GM23338 (cell line): ENCODE measurements at regions not wholly inside any gene's neighbourhood (a gene's known extent, or its start where the extent isn't known, plus 50 kb on each side); places are given as distances from the start of the nearest gene placed in this dataset.

Experiments used
- ATAC-seq: fragments of 200-7000 bp; cut with Tn5 transposase; 3 replicates; pipeline ENCODE4 v1.9.1; 2020
- DNase-seq: peaks from one replicate; pipeline ENCODE4 v3.0.0-alpha.2; 2015; ENCODE audit warnings: low spot score
- H2AFZ ChIP-seq: fragments of 200-600 bp; sonication (generic); 2 replicates; pipeline ENCODE4 v1.8.0; 2016; ENCODE audit warnings: antibody characterized with exemption, mild to moderate bottlenecking, moderate library complexity
- H3F3A ChIP-seq: fragments of 200-600 bp; sonication (generic); replicated peaks from 2 replicates; pipeline ENCODE4 v1.8.0; 2017; ENCODE audit warnings: antibody characterized with exemption, mixed run types, low read depth
- H3K27ac ChIP-seq: fragments of 200-600 bp; sonication (generic); 2 replicates; pipeline ENCODE4 v1.6.1; 2016; ENCODE audit warnings: low read depth
- H3K27me3 ChIP-seq: fragments of 200-600 bp; sonication (generic); 2 replicates; pipeline ENCODE4 v1.8.0; 2016; ENCODE audit warnings: mild to moderate bottlenecking, mixed run types, moderate library complexity; ENCODE audit not compliant: insufficient read depth
- H3K36me3 ChIP-seq: fragments of 200-600 bp; sonication (generic); 2 replicates; pipeline ENCODE4 v1.8.0; 2016; ENCODE audit warnings: mild to moderate bottlenecking; ENCODE audit not compliant: insufficient read depth
- H3K4me1 ChIP-seq: fragments of 200-600 bp; sonication (generic); 2 replicates; pipeline ENCODE4 v1.8.0; 2016; ENCODE audit warnings: mild to moderate bottlenecking, moderate library complexity; ENCODE audit not compliant: insufficient read depth
- H3K4me2 ChIP-seq: fragments of 200-600 bp; sonication (generic); 2 replicates; pipeline ENCODE4 v1.7.1; 2017; ENCODE audit warnings: mixed run types
- H3K4me3 ChIP-seq: fragments of 200-600 bp; sonication (generic); 2 replicates; pipeline ENCODE4 v1.6.1; 2016; ENCODE audit warnings: mixed run types
- H3K79me2 ChIP-seq: fragments of 200-600 bp; sonication (generic); replicated peaks from 2 replicates; pipeline ENCODE4 v1.8.0; 2017; ENCODE audit warnings: mild to moderate bottlenecking; ENCODE audit not compliant: insufficient read depth
- H3K9me2 ChIP-seq: fragments of 200-600 bp; sonication (generic); 2 replicates; pipeline ENCODE4 v1.8.0; 2017; ENCODE audit not compliant: insufficient read depth
- H4K20me1 ChIP-seq: fragments of 200-600 bp; sonication (generic); replicated peaks from 2 replicates; pipeline ENCODE4 v1.8.0; 2017; ENCODE audit warnings: mild to moderate bottlenecking; ENCODE audit not compliant: insufficient read depth
- H3K27ac Mint-ChIP-seq: 2 replicates; pipeline ENCODE4 v1.8.0; 2020; ENCODE audit warnings: inconsistent platforms, mild to moderate bottlenecking, moderate library complexity, mixed read lengths
- H3K27me3 Mint-ChIP-seq: 3 replicates; pipeline ENCODE4 v1.8.0; 2022; ENCODE audit warnings: low read depth, mild to moderate bottlenecking, moderate library complexity, mixed read lengths, inconsistent platforms; ENCODE audit not compliant: insufficient read depth, poor library complexity
- H3K36me3 Mint-ChIP-seq: 3 replicates; pipeline ENCODE4 v1.8.0; 2021; ENCODE audit warnings: low read depth, mild to moderate bottlenecking, inconsistent platforms, moderate library complexity, mixed read lengths
- H3K4me1 Mint-ChIP-seq: 3 replicates; pipeline ENCODE4 v1.8.0; 2020; ENCODE audit warnings: mild to moderate bottlenecking, inconsistent platforms, mixed read lengths
- H3K4me3 Mint-ChIP-seq: 3 replicates; pipeline ENCODE4 v1.8.0; 2021; ENCODE audit warnings: moderate library complexity, mild to moderate bottlenecking, inconsistent platforms, mixed read lengths
- H3K9me3 Mint-ChIP-seq: 3 replicates; pipeline ENCODE4 v1.8.0; 2020; ENCODE audit warnings: moderate library complexity, mild to moderate bottlenecking, inconsistent platforms, mixed read lengths
- CREB1 ChIP-seq: fragments of 250-450 bp; sonication (Bioruptor Pico); IDR thresholded peaks from 2 replicates; pipeline ENCODE4 v1.5.0; 2020; ENCODE audit warnings: low read depth, mild to moderate bottlenecking, moderate library complexity
- CTCF ChIP-seq, 2 experiments: fragments of 200-600 bp in 1 of 2; sonication (generic) in 1 of 2; conservative IDR thresholded peaks; 2 replicates each; pipeline versions ENCODE4 v1.5.1 to v1.6.1; 2016 to 2017; ENCODE audit warnings: antibody characterized with exemption in 2 of 2, low read depth in 2 of 2, mild to moderate bottlenecking in 2 of 2, moderate library complexity in 1 of 2
- POLR2AphosphoS5 ChIP-seq: IDR thresholded peaks from 2 replicates; pipeline ENCODE4 v1.6.1; 2016; ENCODE audit warnings: antibody characterized with exemption, low read depth
- STAT1 ChIP-seq: IDR thresholded peaks from one replicate; pipeline ENCODE4 v1.6.1; 2016; ENCODE audit warnings: antibody characterized with exemption; ENCODE audit not compliant: unreplicated experiment
- ZNF331 ChIP-seq: fragments of 250-450 bp; sonication (Bioruptor Pico); IDR thresholded peaks from 2 replicates; pipeline ENCODE4 v1.5.0; 2020; ENCODE audit warnings: low read depth, mild to moderate bottlenecking, moderate library complexity
- TF ChIP-seq, protein P1 (sequence below): fragments of 250-450 bp; sonication (Bioruptor Pico); IDR thresholded peaks from 2 replicates; pipeline ENCODE4 v1.5.0; 2020; ENCODE audit warnings: mild to moderate bottlenecking, moderate library complexity

DNA sequence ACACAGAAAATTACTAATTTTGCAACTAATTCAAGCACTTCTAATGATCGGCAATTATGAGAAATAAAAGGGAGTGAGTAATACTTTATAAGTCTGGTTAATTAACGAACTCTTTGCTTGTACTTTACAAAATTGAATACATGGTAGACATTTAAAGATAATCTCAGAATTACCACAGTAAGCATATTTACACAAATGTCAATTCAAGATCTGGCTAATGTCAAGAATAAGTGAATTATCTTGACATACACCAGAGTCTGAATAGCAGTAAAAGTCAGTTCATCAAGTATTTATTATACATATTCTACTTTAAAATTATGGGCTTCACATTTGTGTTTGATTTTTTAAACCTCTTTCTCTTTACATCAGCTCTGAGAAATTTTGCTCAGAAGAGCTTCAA is 643.4 kb downstream of the OLFM4 start:
- Histone ChIP-seq H3K27ac (no peak overlapping the region), H4K20me1 (no peaks in the 10 kb centered on the region), H3K4me3 (no peak overlapping the region), H3K4me2 (no peak overlapping the region), H3K9me2 (no peaks in the 10 kb centered on the region), H3K27me3 (no peaks in the 10 kb centered on the region), H3K4me1 (no peaks in the 10 kb centered on the region), H3K79me2 (no peaks in the 10 kb centered on the region), H3F3A (no peaks in the 10 kb centered on the region), H3K36me3 (no peaks in the 10 kb centered on the region), H2AFZ (no peak overlapping the region)
- no peak for ATAC-seq
- no peak overlapping the region for H3K4me3 Mint-ChIP-seq
- no peaks in the 10 kb centered on the region for H3K36me3 Mint-ChIP-seq
- H3K4me1 Mint-ChIP-seq = no peaks in the 10 kb centered on the region
- DNase-seq = no peak
- TF ChIP-seq, protein P1, sequence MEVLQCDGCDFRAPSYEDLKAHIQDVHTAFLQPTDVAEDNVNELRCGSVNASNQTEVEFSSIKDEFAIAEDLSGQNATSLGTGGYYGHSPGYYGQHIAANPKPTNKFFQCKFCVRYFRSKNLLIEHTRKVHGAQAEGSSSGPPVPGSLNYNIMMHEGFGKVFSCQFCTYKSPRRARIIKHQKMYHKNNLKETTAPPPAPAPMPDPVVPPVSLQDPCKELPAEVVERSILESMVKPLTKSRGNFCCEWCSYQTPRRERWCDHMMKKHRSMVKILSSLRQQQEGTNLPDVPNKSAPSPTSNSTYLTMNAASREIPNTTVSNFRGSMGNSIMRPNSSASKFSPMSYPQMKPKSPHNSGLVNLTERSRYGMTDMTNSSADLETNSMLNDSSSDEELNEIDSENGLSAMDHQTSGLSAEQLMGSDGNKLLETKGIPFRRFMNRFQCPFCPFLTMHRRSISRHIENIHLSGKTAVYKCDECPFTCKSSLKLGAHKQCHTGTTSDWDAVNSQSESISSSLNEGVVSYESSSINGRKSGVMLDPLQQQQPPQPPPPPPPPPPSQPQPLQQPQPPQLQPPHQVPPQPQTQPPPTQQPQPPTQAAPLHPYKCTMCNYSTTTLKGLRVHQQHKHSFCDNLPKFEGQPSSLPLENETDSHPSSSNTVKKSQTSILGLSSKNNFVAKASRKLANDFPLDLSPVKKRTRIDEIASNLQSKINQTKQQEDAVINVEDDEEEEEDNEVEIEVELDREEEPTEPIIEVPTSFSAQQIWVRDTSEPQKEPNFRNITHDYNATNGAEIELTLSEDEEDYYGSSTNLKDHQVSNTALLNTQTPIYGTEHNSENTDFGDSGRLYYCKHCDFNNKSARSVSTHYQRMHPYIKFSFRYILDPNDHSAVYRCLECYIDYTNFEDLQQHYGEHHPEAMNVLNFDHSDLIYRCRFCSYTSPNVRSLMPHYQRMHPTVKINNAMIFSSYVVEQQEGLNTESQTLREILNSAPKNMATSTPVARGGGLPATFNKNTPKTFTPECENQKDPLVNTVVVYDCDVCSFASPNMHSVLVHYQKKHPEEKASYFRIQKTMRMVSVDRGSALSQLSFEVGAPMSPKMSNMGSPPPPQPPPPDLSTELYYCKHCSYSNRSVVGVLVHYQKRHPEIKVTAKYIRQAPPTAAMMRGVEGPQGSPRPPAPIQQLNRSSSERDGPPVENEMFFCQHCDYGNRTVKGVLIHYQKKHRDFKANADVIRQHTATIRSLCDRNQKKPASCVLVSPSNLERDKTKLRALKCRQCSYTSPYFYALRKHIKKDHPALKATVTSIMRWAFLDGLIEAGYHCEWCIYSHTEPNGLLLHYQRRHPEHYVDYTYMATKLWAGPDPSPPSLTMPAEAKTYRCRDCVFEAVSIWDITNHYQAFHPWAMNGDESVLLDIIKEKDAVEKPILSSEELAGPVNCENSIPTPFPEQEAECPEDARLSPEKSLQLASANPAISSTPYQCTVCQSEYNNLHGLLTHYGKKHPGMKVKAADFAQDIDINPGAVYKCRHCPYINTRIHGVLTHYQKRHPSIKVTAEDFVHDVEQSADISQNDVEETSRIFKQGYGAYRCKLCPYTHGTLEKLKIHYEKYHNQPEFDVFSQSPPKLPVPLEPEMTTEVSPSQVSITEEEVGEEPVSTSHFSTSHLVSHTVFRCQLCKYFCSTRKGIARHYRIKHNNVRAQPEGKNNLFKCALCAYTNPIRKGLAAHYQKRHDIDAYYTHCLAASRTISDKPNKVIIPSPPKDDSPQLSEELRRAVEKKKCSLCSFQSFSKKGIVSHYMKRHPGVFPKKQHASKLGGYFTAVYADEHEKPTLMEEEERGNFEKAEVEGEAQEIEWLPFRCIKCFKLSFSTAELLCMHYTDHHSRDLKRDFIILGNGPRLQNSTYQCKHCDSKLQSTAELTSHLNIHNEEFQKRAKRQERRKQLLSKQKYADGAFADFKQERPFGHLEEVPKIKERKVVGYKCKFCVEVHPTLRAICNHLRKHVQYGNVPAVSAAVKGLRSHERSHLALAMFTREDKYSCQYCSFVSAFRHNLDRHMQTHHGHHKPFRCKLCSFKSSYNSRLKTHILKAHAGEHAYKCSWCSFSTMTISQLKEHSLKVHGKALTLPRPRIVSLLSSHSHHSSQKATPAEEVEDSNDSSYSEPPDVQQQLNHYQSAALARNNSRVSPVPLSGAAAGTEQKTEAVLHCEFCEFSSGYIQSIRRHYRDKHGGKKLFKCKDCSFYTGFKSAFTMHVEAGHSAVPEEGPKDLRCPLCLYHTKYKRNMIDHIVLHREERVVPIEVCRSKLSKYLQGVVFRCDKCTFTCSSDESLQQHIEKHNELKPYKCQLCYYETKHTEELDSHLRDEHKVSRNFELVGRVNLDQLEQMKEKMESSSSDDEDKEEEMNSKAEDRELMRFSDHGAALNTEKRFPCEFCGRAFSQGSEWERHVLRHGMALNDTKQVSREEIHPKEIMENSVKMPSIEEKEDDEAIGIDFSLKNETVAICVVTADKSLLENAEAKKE (CRISPR knock-in tag) = no peak
- TF ChIP-seq POLR2AphosphoS5 = no peak
- TF ChIP-seq STAT1 = no peak
- no peak for TF ChIP-seq ZNF331 (CRISPR knock-in tag)
- no peak for TF ChIP-seq CREB1 (CRISPR knock-in tag)
- no peak for TF ChIP-seq CTCF (conservative IDR thresholded peaks at IDR 0.05; ENCODE audit: low read depth in 2 of 2)
- no peaks in the 10 kb centered on the region for H3K9me3 Mint-ChIP-seq
- no peaks in the 10 kb centered on the region for H3K27me3 Mint-ChIP-seq
- H3K27ac Mint-ChIP-seq = no peak overlapping the region
